HG03565 (cell line): ENCODE measurements at regions not wholly inside any gene's neighbourhood (a gene's known extent, or its start where the extent isn't known, plus 50 kb on each side); places are given as distances from the start of the nearest gene placed in this dataset.

Experiments
- ATAC-seq: cut with Tn5 transposase; IDR thresholded peaks from one replicate; pipeline ENCODE4 v1.9.1; 2021; ENCODE audit warnings: mild to moderate bottlenecking, moderate library complexity; ENCODE audit not compliant: unreplicated experiment

DNA sequence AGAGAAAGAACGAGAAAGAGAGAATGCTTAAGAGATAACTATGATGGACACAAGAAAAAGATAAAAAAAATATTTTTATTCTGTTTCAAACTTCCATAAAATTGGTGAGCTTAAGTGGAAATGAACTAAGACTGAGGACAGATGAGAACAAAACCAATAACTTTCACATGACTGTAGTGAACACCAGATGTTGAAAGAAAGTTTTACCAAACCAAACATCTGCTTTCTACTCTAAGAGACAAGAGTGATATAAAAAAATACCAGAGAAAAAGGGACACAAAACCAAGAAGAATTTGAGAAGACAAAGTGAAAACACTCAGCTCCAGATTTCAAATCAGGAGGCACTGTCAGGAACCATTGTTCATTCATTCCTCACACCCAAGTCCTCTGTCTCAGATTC is 147.9 kb downstream of the IMPG2 start:
- ATAC-seq, result no peak

DNA sequence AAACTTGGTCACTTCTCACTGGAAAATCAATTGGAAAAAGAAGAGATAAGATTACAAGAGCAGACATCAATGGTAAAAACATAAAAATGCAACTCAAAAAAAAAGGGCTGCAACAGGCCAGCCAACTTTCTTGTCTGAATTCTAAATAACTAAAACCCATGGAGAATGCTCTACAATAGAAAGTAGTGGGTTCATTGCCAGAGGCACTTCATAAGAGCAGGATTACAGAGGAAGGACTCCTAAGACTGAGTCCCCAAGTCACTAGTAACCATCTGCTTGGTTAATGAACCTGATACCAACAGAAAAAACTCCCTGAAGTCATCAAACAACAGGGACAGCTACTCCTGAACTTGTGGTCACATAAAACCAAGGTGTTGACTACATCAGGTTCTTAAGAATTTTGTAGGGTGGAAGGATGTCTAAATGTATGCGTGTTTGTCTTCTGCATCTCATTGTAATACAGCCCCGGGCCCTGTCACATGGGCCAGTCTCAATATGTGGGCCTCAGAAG is 148.6 kb downstream of the IMPG2 start:
- no peak for ATAC-seq

DNA sequence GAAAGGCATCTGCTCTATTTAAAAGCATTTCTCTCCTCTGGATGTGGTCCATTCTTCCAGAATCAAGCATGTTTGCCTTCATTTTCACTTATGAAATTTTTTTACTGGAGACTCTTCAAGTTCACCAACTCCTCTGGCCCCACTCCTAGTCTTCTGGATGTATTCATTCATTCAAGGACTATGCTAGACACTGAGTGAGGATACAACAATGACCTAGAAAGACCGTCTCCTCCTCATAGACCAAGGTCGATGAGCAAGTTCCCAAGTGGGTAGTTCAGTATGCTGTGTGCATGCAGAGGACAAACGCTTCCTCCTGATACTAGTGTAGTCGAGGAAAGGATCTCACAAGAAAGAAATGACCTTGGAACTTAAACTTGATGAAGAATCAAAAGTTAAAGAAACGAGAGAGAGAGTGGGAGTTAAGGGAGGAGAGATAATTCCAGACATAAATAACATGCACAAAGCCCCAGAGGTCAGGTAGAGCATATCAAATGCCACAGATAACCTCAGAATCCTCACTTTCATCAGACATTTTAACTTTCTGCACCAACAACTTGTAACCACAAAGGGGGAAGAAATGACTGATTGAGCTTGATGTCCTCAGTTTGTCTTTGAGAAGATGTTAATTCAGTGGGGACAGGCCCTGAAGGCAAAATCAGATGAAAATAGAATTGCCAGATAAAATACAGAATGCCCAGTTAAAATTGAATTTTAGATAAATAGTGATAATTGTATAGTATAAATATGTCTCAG is 149.4 kb downstream of the IMPG2 start:
- ATAC-seq, result no peak

DNA sequence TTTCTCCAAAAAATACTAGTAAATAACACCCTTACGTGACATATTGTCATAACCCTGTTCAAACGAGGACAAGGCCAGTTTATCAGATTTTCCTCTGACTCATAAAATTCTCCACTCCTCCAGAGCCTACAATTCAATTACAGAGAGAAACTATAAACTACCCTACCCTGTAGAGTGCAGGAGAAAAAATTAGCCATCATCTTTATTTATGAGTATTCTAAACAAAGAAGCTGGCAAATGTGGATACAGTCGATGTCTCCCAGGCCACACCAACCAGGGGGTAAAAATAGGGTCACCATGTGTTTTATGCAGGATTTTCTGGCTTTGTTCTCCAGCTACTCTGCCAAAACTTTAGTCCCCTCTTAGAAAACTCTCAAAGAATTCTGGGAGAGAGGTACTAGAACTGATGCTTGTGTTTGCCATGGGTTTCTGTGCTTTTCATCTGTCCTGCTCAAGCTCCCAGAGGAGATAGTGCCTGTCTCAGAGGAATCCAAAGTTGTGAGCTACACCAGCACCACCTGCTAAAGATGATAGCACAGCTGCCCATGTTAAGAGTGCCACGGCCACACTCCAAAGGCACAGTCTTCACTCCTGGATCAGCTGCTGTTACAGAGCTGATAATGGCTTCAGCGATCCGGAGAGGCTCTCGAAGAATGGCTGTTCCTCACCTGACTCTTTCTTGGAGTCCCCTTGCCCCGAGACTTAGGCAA is 150.2 kb downstream of the IMPG2 start:
- ATAC-seq, result no peak

DNA sequence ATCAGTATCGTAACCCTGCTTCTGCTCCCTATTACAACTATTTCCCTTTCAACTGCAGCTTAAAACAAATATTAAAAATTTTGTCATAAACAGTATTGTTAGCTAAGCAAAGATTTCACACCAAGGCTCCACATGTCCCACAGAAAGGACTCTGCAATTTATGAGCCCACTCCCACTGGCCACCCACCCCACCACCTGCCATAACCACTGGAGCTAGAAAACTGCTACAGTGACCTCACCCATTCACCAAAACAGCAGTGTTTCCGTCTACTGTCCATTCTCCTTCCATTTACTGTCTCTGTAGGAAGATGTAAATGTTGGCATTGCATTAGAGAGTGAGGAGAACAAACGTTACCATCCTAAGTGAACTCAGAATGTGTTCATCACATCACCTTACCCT is 150.9 kb downstream of the IMPG2 start:
- no peak for ATAC-seq

DNA sequence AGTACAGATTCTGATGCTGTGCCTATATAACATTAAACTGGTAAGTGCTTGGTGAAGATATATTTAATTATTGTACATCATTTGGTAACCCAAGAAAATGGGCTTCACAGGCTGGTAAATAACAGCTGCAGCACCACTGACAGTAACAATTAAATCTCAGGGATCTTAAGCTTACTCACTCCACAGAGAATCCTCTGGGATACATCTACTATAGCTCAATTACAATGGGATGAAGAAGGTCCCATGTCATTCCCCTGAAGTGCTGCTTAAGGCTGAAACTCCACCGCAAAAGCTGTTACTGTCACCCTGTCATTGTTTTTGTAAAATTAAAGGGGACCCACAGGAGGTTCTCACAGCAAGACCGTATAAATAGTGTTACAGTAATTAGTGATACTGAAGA is 153.0 kb downstream of the IMPG2 start:
- no peak for ATAC-seq

DNA sequence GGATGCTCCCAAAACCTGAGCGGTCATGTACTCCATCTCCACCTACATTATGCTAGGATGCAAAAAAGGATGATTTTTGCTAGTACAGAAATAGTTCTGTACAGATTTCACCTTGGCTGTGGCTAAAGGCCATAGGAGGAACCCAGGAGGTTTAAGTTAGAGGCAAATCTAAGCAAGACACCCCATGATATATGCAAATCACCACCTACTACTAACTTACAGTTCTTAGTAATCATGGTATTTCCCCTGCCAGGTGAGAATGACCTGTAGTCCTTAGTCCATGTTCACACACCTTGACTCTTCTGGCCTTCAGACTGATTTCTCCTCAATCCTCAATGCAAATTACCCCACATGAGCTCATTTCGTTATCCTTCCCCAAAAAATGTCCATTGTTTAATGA is 154.2 kb downstream of the IMPG2 start:
- ATAC-seq, result no peak

DNA sequence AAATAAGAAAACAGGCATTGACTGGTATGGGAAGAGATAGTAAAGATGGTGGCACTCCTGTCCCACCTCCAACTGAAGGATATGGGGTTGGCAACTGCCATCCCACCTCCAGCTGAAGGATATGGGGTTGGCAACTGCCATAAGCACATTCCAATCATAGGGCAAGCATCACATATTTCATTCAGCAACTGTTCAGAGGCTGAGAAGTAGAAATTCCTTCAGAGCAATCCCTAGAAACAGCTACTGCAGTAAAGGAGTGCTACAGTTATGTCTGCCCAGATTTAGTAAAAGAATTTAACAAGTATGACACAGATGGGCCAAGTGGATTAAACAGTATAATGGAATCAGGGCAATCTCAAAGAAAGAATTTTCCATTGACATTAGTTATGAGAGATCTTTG is 156.8 kb downstream of the IMPG2 start:
- no peak for ATAC-seq

DNA sequence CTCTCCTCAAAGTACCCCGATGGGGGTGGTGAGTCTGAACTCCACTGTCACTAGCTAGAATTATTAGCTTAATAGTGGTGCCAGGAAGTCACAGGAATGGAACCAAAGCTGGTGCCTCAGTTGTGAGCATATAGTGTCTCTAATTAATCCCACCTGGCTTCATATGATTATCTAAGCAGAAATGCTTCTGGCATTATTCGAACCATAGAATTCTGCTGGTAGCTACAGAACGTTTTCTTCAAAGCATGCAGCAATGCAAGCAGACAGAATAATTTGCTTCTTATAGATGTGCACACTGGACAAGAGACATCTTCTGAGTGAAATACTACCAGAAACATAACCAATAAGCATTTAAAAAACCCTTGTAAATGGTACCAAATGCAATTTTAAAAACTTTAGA is 160.9 kb downstream of the IMPG2 start:
- ATAC-seq, result no peak

DNA sequence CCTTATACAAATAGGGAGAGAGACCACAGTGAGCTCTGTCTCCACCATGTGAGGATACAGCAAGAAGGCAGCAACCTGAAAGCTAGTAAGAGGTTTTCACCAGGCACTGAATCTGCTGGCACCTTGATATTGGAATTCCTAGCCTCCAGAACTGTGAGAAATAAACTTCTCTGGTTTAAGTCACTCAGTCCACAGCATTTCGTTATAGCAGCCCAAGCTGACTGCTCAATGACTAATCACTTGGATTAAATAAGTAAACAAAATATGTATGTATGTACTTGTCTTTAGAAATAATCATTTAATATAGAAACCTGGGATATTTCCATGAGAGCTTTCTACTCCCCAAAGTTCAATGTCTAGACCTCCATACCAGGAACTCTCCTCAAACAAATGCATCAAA is 162.0 kb downstream of the IMPG2 start:
- ATAC-seq, result no peak

DNA sequence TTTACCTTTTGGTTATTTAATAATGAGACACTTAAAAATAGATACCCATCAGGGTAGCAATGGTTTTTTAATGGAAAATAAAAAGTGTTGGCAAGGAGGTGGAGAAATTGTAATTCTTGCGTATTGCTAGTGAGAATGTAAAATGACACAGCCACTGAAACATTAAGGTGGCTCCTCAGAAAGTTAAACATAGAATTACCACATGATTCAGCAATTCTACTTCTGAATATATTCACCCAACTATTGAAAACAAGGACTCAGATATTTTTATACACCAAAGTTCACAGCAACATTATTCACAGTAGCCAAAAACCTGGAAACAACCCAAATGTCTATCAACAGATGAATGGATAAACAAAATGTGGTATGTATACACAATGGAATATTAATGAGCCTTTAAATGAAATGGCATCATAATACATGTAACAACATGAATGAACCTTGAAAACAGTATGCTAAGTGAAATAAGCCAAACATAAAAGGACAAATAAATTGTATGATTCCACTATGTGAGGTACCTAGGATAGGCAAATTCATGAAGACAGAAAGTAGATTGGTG is 163.5 kb downstream of the IMPG2 start:
- no peak for ATAC-seq

DNA sequence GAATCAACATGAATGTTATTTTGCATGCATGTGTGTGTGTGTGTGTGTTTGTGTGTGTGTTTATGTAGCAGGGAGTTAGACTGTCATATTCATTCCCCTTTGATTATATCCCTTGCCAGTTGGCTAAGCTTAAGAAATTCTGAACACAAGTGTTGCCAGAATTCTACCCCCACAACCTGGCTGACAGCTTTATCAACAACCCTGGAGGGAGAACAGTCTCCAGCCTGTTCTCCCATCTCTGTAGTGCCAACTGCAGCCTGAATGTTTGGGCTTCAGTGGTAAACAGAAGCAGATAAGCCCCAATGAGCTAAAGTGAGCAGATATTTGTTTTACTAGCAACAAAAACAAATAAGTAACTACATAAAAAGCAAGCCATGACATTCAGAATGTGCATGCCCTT is 162.6 kb upstream of the ABI3BP start:
- ATAC-seq, result no peak

DNA sequence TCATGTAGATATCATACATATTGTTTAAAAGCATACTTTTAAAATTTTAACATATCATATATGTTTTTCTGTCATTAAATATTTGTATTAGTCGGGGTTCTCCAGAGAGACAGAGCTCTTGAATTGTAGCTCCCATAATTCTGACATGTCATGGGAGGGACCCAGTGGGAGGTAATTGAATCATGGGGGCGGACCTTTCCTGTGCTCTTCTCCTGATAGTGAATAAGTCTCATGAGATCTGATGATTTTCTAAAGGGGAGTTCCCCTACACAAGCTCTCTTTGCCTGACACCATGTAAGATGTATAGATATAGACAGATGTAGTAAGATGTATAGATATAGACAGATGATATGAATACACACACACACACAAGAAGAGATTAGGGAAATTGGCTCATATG is 161.2 kb upstream of the ABI3BP start:
- ATAC-seq, result no peak

DNA sequence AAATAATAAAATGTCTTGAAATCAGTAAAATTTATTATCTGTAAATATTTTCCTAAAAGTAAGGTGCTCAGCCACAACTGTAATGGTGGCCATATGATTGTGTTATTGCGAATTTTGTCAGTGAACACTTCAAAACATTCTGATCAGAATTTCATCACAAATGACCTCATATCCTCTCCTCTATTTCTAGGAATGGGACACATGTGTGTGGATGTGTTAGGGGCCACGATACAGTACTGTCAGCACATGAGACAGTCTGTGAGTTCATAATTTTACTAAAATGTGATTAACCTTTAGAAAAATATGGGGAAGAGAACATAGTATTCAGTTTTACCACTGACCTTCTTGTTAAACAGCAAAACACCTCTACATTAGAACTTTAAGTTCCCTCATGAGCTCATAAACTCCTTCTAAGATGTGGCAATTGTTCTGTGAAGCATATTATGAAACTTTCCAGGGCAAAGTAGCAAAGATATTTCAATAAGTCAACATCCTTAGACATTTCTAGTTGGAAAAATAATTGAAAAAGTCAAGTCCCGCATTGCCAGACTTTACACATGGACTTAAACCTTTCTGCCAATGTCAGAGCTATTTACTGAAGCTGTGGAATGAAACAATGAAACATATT is 158.2 kb upstream of the ABI3BP start:
- ATAC-seq, result no peak

DNA sequence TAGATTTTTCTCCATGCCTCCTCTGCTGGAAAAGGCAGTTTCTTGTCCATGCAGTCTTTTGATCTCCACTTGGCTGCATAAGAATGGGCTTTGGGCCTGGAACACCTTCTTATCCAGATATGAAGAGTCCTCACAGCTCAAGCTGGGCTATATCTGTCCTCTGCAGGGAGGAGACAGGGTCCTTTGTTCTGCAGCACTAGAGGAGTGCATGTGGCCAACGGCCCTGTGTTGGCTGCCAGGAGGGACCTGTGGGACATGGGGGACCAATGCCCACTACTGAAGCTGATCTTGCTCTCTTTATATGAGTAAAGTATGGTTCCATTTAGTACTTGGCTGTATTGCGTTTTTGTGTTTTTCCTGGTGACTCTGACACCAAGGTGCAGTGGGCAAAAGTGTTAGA is 157.3 kb upstream of the ABI3BP start:
- ATAC-seq, result no peak

DNA sequence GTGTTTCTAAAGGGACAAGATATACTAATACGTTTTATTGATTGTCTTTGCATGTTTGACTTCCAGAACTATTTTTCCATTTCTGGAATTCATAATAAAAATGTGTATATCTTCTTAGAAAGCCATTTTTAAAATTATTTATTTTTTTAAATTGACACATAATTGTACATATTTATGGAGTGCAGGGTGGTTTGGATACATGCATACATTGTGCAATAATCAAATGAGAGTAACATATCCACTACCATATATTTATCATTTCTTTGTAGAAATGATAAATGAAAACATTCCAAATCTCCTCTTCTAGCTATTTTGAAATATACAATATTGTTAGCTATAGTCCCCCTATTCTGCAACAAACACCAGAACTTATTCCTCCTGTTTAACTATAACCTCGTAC is 156.5 kb upstream of the ABI3BP start:
- ATAC-seq, result no peak

DNA sequence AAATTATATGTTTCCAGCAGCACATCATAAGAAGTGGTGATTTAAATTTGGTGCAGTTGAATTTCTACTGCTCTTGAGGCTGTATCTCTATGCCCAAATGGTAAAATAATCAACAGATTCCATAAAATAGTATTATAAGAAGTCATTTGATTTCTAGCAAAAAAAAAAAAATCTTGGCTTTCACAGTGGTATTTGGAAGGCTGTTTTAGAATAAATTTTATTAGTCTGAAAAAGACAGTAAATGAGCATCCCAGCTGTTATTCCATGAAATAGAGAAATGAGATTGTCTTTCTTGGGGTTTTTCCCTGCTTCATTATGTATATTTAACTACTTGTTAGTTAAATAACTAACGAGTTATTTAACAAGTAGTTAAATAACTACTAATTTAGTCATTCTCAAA is 156.0 kb upstream of the ABI3BP start:
- ATAC-seq, result no peak

DNA sequence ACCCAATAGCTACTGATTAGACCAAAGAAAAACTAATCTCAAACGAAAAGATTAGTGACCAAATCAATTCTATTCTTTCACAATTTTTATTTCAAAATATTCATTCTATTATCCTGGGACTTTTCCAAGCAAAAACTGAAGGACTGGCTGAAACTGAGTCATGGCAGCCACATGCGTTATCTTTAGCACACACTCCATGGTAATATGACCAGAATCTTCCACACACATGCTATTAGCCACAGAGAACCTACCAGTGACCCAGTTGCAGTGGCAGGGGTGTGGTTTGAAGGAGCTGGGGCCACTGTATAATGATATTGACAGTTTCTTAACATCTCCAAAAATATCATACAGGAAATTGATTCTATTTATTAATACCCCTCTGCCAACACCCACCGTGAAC is 154.8 kb upstream of the ABI3BP start:
- no peak for ATAC-seq

DNA sequence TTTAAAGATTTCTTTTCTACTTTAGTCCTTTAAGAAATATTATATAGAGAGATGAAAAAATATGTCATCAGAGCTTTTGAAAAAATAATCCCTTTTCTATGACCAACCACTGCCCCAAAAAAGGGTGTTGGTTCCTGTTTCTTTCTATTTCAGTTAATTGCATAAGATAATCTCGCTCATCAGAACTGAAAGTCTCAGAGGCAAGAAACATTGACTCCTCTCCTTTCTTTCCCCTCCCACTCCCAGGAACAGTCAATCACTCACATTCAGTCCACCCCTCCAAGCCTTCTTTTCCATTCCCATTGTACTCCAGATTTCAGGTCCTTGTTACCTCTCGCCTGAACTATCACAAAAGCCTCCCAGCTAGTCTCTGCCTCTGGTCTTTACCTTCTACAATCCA is 153.7 kb upstream of the ABI3BP start:
- ATAC-seq, result no peak

DNA sequence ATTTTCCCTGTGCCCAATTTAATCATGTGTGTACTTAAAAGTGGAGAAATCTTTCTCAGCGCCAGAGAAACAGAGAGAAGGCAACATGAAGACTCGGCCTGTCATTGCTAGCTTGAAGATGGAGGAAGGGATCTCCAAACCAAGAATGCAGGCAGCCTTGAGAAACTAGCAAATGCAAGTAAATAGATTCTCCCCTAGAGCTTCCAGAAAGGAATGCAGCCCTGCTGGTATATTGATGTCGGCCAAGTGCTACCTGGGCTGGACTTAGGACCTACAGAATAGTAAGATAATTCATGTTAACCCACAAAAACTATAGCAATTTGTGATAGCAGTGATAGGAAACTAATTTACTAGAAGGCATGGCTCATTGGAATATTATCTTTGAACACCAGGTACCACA is 150.9 kb upstream of the ABI3BP start:
- ATAC-seq, result no peak

DNA sequence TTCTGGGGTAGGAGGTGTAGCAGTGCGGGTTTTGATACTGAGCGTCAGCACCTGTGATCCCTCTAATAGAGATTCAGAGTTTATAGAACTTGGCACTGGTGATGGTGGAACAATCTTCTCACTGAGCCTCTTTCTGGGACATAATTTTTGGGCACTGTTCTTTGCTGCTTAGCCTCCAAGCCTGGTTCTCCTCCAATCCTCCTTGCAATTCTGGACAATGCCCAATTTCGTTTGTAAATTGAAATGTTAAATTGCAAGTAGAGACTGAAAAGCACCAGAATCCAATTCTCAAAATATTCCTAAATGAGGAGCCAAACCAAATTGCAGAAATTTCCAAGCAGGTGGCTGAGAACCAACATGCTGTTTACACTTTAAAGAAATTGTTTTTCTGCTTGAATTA is 149.8 kb upstream of the ABI3BP start:
- no peak for ATAC-seq

DNA sequence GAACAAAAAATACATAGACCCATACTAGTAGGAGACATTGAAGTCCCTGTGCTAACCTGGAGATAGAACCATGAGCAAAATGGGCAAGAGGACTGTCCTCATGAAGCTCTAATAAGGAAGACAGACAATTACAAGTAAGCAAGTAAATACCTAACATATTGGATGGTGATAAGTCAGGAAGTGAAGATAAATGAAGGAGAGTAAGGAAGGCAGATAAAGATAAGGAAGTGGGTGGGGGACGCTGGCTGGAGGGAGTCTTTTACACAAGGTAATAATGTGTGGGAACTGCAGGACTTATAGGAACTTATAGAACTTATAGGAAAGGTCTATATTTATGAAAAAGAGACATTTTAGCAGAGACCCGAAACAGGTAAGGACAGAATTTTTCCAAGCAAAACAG is 148.9 kb upstream of the ABI3BP start:
- ATAC-seq, result no peak
